ENCODE measurements at regions not wholly inside any gene's neighbourhood (a gene's known extent, or its start where the extent isn't known, plus 50 kb on each side); places are given as distances from the start of the nearest gene placed in this dataset.

GRCh38 chr5:61966296-61966955 lies 339.6 kb upstream of the KIF2A start:
- FAIRE-seq = no peak
- CTCF ChIA-PET (ENCODE audit: partially characterized antibody) = interaction anchor here (0.7 to 1.5 kb wide), 3 partner anchors 14 to 39 kb away, joined by 3 to 4 read pairs (median 4); no protein-coding TSS in a partner anchor
- no peaks in the 10 kb centered on the region for H3K9me3 ChIP-seq (ENCODE audit: insufficient read depth in 2 of 2, low read depth in 1 of 2, low read length in 1 of 2)
- no peak overlapping the region for H2BK12ac ChIP-seq (ENCODE audit: low read depth, low read length)
- H2BK20ac ChIP-seq (ENCODE audit: low read length) = no peak overlapping the region
- no peak overlapping the region for H3K27ac ChIP-seq (ENCODE audit: low read depth, low read length)
- H3K9ac ChIP-seq (replicated peaks in 1 of 4; ENCODE audit: extremely low read depth in 1 of 4, low read depth in 3 of 4, low read length in 3 of 4) = no peak overlapping the region
- H3K79me1 ChIP-seq (ENCODE audit: low read depth, low read length) = no peaks in the 10 kb centered on the region
- H3K4me1 ChIP-seq (replicated peaks in 1 of 4; ENCODE audit: control insufficient read depth in 3 of 4, insufficient read depth in 4 of 4, low read length in 3 of 4) = peaks cover 0 to 3% (median 0%) of the 10 kb centered on the region in 4 experiments; a peak in 1 of 7 replicates
- no peak overlapping the region for H4K5ac ChIP-seq (ENCODE audit: insufficient read length, low read depth, low read length)
- H3K4me2 ChIP-seq (ENCODE audit: insufficient read depth in 1 of 2, low read depth in 2 of 2, low read length in 2 of 2) = no peak overlapping the region
- H3K36me3 ChIP-seq (ENCODE audit: control insufficient read depth in 2 of 4, insufficient read depth in 4 of 4, low read length in 3 of 4) = no peaks in the 10 kb centered on the region
- no peak overlapping the region for H2BK5ac ChIP-seq (ENCODE audit: low read depth, low read length)
- H3K27me3 ChIP-seq (replicated peaks in 1 of 4; ENCODE audit: control insufficient read depth in 3 of 4, extremely low read depth in 1 of 4, insufficient read depth in 3 of 4, low read length in 3 of 4) = no peaks in the 10 kb centered on the region
- no peak overlapping the region for H2AFZ ChIP-seq (ENCODE audit: low read length)
- H3K23me2 ChIP-seq (ENCODE audit: low read depth, low read length) = no peaks in the 10 kb centered on the region
- H4K20me1 ChIP-seq (replicated peaks in 1 of 2; ENCODE audit: control insufficient read depth in 1 of 2, insufficient read depth in 2 of 2, low read length in 2 of 2) = no peaks in the 10 kb centered on the region
- no peak overlapping the region for H4K91ac ChIP-seq (replicated peaks; ENCODE audit: insufficient read length, low read length)
- H3K4ac ChIP-seq (replicated peaks; ENCODE audit: insufficient read length, low read depth, low read length) = no peak overlapping the region
- H4K8ac ChIP-seq (ENCODE audit: extremely low read depth, insufficient read depth, low read length) = no peak overlapping the region
- no peak overlapping the region for H2BK120ac ChIP-seq (replicated peaks; ENCODE audit: low read depth, low read length)
- no peak overlapping the region for H2AK5ac ChIP-seq (ENCODE audit: low read depth, low read length)
- no peak overlapping the region for H3K56ac ChIP-seq (replicated peaks; ENCODE audit: insufficient read length, low read depth, low read length)
- TF ChIP-seq, protein P1, sequence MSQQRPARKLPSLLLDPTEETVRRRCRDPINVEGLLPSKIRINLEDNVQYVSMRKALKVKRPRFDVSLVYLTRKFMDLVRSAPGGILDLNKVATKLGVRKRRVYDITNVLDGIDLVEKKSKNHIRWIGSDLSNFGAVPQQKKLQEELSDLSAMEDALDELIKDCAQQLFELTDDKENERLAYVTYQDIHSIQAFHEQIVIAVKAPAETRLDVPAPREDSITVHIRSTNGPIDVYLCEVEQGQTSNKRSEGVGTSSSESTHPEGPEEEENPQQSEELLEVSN (IDR thresholded peaks at IDR 0.05) = no peak
- TF ChIP-seq SP4 (IDR thresholded peaks at IDR 0.05; ENCODE audit: low read length) (no peak), SUZ12 (IDR thresholded peaks at IDR 0.05; ENCODE audit: low read length) (no peak), RBBP5 (IDR thresholded peaks at IDR 0.05; ENCODE audit: borderline replicate concordance, low read depth, low read length) (no peak), KDM5A (IDR thresholded peaks at IDR 0.05; ENCODE audit: low read length) (no peak), CBX8 (IDR thresholded peaks at IDR 0.05; ENCODE audit: borderline replicate concordance, low read depth, low read length) (no peak), JUN (IDR thresholded peaks at IDR 0.05; ENCODE audit: low read depth, low read length) (no peak), CTCF (IDR thresholded peaks at IDR 0.05; ENCODE audit: control extremely low read depth in 1 of 3, insufficient read depth in 1 of 3, low read depth in 1 of 3, low read length in 3 of 3) (no peak), HDAC6 (IDR thresholded peaks at IDR 0.05; ENCODE audit: low read depth, low read length) (no peak)
- 84% methylated on average over 1 of the region's 1 CpG; no CpG with 5 or more reads in 1 of the 2 experiments for WGBS, 2 experiments (ENCODE audit: extremely low coverage in 1 of 2, insufficient coverage in 1 of 2, insufficient read length in 1 of 2, insufficient replicate concordance in 2 of 2, low coverage in 1 of 2, low lambda C conversion rate in 2 of 2, missing lambda C conversion rate in 1 of 2)
- no peak for DNase-seq (ENCODE audit: low read depth in 1 of 2, low spot score in 2 of 2)
- H3K4me3 ChIP-seq (ENCODE audit: extremely low read depth in 1 of 4, insufficient read depth in 2 of 4, low read depth in 3 of 4, low read length in 4 of 4) = no peak overlapping the region
- H3K23ac ChIP-seq (ENCODE audit: insufficient read length) = no peak overlapping the region
- no peaks in the 10 kb centered on the region for H3K79me2 ChIP-seq (ENCODE audit: control insufficient read depth in 1 of 2, insufficient read depth in 2 of 2, low read length in 2 of 2)
- H3K18ac ChIP-seq (ENCODE audit: extremely low read depth, low read length) = no peak overlapping the region
- no peak overlapping the region for H3K14ac ChIP-seq (ENCODE audit: insufficient read length)
- POLR2A ChIA-PET (ENCODE audit: partially characterized antibody) = no interaction called here
- H2BK15ac ChIP-seq (ENCODE audit: low read length) = no peak overlapping the region
